PFSK-1 (cell line): ENCODE measurements at regions not wholly inside any gene's neighbourhood (a gene's known extent, or its start where the extent isn't known, plus 50 kb on each side); places are given as distances from the start of the nearest gene placed in this dataset.

Experiments used
- POLR2AphosphoS5 ChIP-seq: IDR thresholded peaks from 2 replicates; pipeline ENCODE4 v1.6.1; 2012; ENCODE audit warnings: low read depth, mild to moderate bottlenecking, control low read depth, low read length, moderate library complexity
- SIN3A ChIP-seq: IDR thresholded peaks from 2 replicates; pipeline ENCODE4 v1.6.1; 2012; ENCODE audit warnings: mild to moderate bottlenecking, low read length, moderate library complexity, borderline replicate concordance; ENCODE audit not compliant: insufficient read depth

- TF ChIP-seq POLR2AphosphoS5 = no peak
- no peak for TF ChIP-seq SIN3A
Observed at GRCh38 chr7:106535234-106535932, 125.6 kb downstream of the CCDC71L start.
